H54 (cell line): ENCODE measurements at regions not wholly inside any gene's neighbourhood (a gene's known extent, or its start where the extent isn't known, plus 50 kb on each side); places are given as distances from the start of the nearest gene placed in this dataset.

ENCODE experiments used
- DNase-seq: peaks from one replicate; pipeline ENCODE4 v3.0.0; 2011; ENCODE audit warnings: low spot score, mixed read lengths; ENCODE audit not compliant: insufficient read length
- FAIRE-seq: peaks from 3 replicates; lab custom pipeline; 2011; peaks lifted over from hg19 to GRCh38; lab: Jason Lieb, UNC
- POLR2A ChIP-seq: IDR thresholded peaks from 2 replicates; pipeline ENCODE4 v1.6.1; 2011; ENCODE audit warnings: low read depth, mild to moderate bottlenecking, low read length

- no peak for TF ChIP-seq POLR2A
- DNase-seq (no peak), FAIRE-seq (no peak)
Observed at GRCh38 chr5:65068410-65068809, 299.7 kb downstream of the CWC27 start.

- FAIRE-seq, result no peak
- TF ChIP-seq POLR2A, result no peak
- no peak for DNase-seq
Observed at GRCh38 chr5:65070026-65070425, 301.3 kb downstream of the CWC27 start.

DNA sequence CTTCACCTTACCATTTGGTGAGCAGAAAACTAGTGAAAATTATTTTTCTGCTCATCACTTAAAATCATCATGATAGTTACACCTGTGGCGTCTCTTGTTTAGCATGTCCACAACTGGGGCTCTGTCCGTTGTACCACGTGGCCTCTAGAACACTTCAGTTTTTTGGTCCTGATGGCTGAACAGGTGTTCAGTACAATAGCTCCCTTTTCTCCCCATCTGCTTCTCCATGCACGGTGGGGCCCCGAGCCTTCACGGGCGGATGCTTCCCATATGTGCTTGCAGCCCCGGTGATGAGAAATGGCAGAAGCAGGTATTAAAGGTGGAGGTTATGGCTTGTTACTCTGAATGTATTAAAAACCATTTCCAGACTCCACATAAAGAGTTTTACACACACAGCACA is 304.1 kb downstream of the CWC27 start:
- DNase-seq, result no peak
- TF ChIP-seq POLR2A, result no peak
- no peak for FAIRE-seq

- TF ChIP-seq POLR2A, result no peak
- no peak for DNase-seq
- FAIRE-seq, result no peak
Observed at GRCh38 chr5:65073250-65073661, 304.5 kb downstream of the CWC27 start.

GRCh38 chr5:65075623-65076250 is 307.0 kb downstream of the CWC27 start:
- DNase-seq (no peak), FAIRE-seq (no peak)
- no peak for TF ChIP-seq POLR2A

DNA sequence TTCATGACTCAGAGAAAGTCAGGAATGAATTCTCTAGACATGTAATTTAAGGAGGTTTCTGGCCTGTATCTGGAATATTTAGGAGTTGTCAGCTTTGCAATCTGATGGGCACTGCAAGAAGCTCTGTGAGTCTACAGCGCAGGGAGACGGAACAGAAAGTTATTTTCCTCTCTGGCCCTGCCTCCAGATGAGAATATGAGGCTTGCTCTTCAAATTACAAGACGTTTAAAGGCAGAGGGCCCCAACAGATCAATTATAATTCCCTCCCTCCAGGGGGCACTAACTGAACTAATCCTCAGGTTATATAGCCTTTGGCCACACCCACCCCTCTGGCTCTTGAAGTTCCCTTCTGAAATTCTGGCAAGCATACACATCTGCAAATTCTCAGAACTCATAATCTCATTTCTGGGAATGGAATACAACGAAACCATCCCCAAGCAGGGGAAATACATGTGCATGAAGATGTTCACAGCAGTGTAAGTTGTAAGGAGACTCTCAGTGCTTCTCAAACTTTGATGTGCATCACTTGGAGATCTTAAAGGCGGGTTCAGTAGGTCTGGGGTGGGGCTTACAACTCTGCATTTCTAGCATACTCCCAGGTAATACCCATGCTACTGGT is 307.6 kb downstream of the CWC27 start:
- no peak for FAIRE-seq
- peak; percentile 19 for DNase-seq
- TF ChIP-seq POLR2A, result no peak

DNA sequence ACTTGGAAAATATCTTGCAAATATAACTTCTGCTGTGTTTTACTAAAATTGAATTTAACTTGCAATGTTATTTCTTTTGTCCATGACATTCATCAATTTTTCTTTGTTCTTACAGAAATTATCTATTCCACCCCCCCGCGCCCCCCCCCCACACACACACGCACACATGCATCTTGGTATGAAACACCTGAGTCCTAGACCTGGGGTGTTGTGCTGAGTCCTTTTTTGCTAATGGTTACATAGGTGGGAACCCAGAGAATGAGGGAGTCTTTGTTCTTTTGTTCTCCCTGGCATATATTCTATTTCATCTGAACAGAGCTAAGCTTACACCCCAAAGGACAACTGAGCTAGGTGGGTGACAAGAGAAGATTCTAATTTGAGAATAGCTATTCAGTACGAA is 308.9 kb downstream of the CWC27 start:
- no peak for TF ChIP-seq POLR2A
- DNase-seq (no peak), FAIRE-seq (no peak)

- FAIRE-seq, result no peak
Observed at GRCh38 chr5:65078331-65078730, 309.6 kb downstream of the CWC27 start.

GRCh38 chr5:65081071-65081470 is 312.3 kb downstream of the CWC27 start:
- FAIRE-seq, result no peak
- TF ChIP-seq POLR2A, result no peak
- no peak for DNase-seq

More at GRCh38 chr5:65078331-65078730, 309.6 kb downstream of the CWC27 start:
- DNase-seq, result no peak
- TF ChIP-seq POLR2A, result no peak

GRCh38 chr5:65084795-65085515 is 316.2 kb downstream of the CWC27 start:
- FAIRE-seq, result no peak
- no peak for TF ChIP-seq POLR2A
- no peak for DNase-seq

DNA sequence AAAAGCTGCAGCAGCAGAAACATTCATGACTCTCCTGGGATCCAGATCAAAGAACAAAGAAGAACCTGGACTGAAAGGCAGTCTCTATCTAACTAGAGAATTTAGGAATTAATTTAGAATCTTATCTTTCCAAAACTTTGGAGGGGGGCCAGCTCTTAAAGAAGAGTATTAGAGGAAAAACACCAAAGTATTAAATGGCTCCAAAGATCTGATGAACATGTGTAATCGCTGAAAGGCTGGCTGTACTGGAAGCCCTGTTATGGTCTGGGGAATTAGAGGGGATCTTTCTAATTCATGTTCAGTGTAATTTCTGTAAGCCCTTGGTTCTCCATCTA is 316.8 kb downstream of the CWC27 start:
- FAIRE-seq (no peak), DNase-seq (no peak)
- TF ChIP-seq POLR2A, result no peak

- FAIRE-seq, result no peak
- DNase-seq, result no peak
- TF ChIP-seq POLR2A, result no peak
Observed at GRCh38 chr5:65086234-65086890, 317.6 kb downstream of the CWC27 start.

GRCh38 chr5:65087154-65087553 is 318.4 kb downstream of the CWC27 start:
- FAIRE-seq, result no peak
- no peak for DNase-seq
- TF ChIP-seq POLR2A, result no peak

- TF ChIP-seq POLR2A, result no peak
- FAIRE-seq (no peak), DNase-seq (no peak)
Observed at GRCh38 chr5:65094279-65094678, 325.5 kb downstream of the CWC27 start.
